Activated CD4-positive, alpha-beta T cell treated with anti-CD3 and anti-CD28 coated beads, Interleukin-2, amount 50 U/mL, for 16 hours (primary cell): ENCODE measurements at regions not wholly inside any gene's neighbourhood (a gene's known extent, or its start where the extent isn't known, plus 50 kb on each side); places are given as distances from the start of the nearest gene placed in this dataset.
"Not testable (repeated sequence)": the region's sequence is repeated elsewhere in the genome, so short reads cannot be mapped to it uniquely, and the experiment has no call there.

ENCODE experiments used
- DNase-seq: peaks from one replicate; pipeline ENCODE4 v3.0.0-alpha.2; 2020

DNA sequence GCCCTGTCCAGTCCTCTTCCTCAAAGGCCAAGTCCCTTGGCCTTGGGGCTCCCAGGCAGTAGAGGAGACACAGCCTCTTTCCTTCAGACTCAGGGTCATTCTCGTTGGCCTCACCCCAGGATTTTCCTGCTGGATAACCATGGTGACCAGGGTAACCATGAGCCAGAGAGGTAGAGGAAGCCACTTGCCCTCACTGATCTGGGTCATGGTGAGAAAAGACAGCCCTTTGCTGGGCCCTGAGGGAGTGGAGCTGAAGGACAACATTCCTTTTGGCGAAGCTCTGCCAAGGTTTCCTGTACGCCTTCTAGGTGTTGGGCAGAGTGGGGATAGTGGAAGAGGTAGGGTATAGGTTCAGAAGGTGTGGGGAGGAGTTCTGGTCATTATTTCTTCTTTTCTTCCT, 53.1 kb upstream of the WNT4 start:
- DNase-seq: no peak

DNA sequence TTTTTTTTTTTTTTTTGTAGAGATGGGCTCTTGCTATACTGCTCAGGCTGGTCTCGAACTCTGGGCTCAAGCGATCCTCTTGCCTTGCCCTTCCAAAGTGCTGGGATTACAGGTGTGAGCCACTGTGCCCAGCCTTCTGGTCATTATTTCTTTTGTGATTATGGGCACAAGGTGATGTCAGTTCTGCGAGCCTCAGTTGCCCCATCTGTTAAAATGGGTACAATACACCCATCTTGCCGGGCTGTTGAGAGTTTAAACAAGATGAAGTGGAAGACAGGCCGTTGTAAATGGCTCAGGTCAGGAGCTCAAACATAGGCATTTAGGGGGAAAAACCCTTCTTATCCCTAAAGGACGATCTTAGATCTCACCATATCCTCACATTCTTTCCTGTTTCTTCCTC, 53.7 kb upstream of the WNT4 start:
- no peak for DNase-seq

DNA sequence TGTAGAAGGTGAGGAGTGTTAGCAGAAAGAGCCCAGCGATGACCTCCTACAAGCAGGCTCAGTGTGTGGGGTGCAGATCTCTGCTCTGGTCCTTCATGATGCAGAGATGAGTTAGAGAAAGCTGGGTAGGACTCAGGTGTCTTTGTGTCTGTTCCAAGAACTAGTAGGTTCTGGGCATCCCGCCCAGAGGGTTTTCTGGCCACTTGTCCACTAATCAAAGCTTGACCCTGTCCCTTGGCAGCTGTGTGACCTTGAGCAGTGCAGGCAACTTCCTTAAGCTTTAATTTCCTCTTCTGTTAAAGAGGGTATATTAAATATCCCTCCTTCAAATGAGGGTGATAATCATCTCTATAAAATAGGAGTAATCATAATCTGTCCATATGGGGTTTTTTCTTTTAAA, 54.7 kb upstream of the WNT4 start:
- no peak for DNase-seq

DNA sequence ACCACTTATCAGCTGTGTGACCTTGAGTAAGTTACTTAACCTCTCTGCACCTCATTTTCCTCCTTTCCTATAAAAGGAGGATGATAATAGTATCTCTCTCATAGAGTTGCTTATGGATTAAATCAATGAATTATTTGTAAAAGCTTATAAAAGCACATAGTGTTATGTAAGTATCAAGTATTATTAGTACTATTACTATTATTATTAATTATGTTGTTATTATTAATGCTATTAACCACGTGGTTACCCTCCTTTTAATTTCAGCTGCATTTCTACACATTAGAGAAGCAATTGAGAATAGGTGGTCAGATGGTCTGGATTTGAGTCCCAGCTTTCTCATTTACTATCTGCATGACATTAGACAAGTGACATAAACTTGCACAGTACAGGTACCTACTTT, 58.1 kb upstream of the WNT4 start:
- DNase-seq: no peak

DNA sequence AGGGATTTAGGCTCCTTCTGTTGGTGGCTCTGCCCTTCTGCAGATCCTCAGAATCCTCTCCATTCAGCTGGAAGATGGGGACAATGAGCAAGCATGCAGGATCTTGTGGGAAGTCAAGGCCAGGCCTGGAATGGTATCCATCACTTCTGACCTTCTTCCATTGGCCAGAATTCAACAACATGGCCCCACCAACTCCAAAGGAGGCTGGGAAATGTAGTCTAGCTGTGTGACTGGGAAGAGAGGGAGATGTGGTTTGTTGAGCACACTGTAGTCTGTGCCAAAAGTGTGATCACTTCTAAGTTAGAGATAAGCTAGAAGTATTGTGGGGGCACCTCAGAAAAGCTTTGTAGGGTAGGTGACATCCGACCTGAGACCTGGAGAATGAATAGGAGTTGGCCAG, 60.4 kb upstream of the WNT4 start:
- no peak for DNase-seq

DNA sequence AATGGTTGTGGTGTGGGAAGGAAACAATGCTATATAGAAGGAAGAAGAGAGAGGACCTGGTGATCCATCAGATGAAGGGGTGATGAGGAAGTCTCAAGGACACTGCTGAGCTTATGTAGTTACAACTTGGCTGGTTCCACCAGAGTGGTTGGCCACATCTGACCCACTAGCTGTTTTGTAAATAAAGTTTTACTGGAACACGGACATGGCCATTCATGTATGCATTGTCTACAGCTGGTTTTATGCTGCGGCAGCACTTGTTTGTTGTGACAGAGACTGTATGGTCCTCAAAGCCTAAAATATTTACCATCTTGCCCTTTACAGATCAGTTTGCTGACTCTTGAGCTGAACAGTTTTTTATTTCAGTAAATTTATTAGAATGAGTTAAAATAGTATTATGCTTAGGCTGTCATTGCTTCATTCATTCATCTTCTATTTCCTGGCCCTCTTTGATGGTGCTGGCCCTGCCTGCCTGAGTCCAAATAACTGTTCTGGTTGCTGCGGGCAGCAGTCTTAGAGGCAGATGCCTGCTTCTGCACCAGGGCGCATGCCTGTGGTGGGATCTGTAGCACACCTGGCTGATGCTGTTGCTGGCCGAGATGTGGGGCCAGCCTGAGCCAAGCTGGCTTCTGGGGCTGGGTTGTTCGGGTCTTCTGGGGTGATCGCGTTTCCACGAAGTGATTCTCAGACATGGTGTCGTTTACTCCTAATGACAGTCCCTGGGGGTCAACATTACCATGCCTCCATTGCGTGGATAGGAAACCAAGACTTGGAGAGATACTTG, 61.4 kb upstream of the WNT4 start:
- DNase-seq: no peak

DNA sequence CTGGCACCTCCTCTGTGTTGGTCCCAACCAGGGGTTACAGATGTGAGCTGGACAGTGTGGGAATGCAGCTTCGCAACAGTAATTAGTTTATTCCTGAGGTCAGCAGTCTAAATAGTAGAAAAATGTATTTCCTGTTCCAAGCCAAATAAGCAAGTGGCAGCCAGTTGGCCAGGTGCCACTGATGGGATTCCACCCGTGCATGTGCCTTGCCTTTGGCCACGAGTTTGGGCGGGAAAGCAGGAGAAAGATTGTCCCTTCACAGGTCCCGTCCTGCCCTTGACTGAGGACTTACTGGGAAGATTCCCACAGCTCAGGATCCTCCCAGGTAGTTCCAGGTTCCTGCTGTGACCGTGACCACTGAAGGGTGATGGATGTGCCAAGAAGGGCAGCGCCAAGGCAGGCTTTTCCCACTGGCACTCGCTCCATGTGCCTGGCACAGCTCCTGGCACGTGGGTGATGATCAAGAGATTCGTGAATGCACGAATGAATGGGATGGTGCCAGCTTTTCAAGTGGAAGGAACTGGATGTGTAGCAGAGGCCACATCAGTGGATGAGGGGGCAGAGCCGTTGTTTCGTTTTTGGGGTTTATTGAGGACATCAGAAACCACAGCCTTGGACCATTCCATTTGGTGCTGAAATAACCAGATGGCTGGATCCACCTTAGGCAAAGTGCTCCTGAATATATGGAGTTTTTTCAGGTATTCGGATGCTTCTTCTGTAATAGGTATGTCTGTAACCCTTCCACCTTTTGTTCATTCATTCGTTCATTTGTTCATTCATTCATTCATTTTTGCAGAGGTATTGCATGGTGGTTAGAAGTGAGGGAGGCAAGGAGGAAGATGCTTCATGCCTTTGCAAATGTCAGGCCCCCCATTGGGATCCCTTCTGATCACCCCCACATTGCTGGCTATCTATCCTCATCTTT, 62.4 kb upstream of the WNT4 start:
- DNase-seq: no peak

DNA sequence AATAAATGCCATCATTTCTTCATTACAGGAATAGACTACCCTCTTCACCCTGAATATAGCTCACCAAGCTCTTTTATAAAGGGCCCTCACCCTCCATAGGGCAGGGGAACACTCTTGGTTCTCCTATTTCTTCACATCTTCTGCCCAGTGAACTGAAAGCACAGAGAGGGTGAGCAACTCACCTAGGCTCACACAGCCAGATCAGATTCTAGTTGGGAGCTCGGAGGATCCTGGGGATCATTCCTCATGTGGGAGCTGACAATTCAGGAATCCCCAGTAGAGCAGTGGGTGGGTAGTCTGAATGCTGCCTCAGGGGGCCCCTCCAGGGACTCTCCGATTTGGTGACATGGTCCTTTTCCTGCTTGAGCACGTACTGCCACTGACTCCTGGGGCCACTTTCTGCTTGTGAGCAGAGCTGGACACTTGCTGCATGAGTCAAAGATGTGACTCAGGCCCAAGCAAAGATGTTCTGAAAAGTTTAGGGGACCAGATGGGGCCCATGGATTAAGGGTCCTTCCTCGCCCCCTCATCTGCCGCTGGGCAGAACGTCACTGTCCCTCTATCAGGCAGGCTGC, 63.7 kb upstream of the WNT4 start:
- DNase-seq: no peak

DNA sequence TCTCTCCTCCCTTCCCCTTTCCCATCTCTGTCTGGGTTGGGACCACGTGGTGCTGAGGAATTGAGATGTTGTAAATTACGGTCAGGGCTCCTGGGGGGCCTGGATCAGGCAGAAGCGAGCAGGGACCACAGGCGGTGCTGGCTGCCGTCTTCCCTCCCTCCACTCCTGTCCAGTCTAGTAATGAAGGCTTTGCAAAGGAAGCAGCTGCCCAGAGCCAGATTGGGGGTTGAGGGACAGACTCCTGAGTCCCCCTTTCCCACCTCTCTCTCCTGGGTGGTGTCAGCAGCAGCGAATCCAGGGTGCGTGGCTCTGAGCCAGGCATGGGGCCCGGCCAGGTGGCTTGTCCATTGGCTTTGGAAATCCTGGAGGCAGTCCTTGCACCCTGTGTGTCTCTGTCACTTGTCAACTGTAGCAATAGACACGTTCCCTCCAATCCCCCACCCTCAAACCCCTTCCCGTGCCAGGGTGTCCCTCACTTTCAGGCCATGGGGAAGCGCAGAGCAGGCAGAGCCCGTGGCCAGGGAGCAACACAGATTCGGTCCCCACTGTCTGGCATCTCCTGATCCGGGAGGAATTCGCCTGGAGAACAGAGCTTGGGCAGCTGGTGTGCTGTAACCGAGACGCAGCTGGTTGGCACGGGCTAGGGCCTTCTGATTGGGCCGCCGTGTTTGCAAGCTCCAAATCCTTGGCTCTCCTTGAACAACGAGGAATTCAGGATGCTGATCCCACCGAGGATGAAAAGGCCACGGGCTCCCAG, 64.8 kb upstream of the WNT4 start:
- no peak for DNase-seq

DNA sequence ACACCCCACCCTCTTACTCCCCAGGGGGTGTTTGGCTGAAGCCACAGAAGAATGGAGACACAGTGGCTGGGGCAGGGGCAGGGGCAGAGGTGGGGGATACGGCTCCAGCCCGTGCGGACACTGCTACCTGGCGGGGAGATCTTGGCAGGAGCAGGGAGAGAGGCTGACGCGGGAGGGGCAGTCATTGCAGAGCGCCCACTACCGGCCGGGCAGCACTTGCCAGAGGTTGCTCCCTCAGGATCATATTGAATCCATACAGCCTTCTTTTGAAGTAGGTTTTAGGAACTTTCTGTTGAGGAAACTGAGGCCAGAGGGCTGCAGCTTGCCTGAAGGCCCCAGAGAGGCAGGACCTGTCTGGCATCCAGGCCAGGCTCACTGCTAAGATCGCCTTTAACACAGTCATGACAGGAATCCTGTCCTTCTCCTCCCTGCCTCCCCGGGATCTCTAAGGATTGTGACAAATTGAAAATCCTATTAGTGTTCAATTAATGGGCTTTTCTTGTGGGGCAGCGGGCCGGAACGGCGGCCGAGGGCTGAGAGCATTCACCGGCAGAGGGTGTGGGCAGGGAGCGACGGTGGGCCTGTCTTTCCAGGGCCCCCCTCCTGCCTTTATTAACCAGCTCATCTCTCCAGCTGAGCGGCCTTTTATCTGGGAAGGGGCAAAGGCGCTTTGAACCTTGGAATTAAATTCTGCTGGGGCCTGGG, 65.5 kb upstream of the WNT4 start:
- no peak for DNase-seq

DNA sequence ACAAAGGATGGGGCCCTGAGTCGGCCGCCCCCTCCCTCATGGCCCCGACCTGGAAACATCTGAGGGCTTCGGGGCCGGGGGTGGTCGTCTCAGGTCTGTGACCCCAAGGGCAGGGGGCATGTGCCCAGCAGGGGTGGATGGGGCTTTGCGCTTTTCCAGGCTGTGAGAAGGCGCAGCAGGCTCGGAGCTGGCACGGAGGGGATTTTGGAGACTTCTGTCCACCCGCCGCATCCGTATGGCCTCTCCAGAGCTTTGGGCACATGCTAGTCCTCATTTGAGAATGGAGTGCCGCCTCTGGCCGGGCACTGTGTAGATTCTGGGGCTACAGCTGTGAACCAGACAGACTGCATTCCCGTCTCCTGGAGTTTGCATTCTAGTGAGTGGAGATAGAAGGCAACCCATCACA, 66.1 kb upstream of the WNT4 start:
- no peak for DNase-seq

DNA sequence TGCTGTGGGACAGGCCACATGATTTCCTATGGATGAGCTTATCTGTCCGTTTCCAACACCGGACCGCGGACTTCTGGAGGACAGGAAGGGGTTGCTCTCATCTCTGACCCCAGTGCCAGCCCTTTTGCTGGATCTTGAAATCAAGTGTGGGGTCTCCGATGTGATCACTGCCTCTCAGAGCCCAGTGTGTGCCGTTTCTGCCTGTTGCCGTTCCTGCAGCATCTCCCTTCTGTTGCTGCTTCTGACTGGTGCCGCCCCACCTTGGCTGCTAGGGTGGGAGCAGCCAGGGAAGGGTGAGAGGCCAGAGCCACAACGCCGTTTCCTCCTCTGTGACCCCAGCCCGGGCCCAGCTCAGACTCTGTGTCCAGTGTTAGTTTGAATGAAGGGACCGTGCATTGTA, 67.3 kb upstream of the WNT4 start:
- no peak for DNase-seq

DNA sequence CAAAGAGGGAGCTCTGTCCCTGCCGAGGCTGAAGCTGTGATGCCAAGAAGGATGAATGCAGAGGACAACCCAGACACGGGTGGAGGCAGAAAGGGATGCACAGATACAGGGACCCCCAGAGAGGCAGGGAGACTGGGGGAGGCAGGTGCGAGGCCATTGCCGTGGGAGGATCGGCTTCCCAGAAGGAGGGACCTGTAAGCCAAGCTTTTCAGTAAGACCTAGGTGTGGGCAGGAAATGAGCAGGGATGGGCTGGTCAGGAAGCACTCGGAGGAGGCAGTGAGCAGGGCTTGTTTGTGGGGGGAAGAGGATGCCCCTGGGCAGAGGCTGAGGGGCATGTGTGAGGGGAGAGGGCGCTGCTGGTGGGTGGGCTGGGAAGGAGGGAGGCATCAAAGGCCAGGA, 67.7 kb upstream of the WNT4 start:
- DNase-seq: no peak

DNA sequence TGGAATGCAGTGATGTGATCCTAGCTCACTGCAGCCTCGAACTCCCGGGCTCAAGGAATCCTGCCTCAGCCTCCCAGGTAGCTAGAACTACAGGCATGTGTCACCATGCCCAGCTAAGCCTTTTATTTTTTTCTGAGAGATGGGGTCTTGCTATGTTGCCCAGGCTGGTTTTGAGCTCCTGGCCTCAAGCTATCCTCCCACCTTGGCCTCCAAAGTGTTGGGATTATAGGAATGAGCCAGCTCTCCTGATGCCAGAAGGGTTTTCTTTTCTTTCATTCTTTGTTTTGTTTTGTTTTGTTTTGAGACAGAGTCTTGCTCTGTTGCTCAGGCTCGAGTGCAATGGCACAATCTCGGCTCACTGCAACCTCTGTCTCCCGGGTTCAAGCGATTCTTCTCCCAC, 68.6 kb upstream of the WNT4 start:
- not testable (repeated sequence) for DNase-seq

DNA sequence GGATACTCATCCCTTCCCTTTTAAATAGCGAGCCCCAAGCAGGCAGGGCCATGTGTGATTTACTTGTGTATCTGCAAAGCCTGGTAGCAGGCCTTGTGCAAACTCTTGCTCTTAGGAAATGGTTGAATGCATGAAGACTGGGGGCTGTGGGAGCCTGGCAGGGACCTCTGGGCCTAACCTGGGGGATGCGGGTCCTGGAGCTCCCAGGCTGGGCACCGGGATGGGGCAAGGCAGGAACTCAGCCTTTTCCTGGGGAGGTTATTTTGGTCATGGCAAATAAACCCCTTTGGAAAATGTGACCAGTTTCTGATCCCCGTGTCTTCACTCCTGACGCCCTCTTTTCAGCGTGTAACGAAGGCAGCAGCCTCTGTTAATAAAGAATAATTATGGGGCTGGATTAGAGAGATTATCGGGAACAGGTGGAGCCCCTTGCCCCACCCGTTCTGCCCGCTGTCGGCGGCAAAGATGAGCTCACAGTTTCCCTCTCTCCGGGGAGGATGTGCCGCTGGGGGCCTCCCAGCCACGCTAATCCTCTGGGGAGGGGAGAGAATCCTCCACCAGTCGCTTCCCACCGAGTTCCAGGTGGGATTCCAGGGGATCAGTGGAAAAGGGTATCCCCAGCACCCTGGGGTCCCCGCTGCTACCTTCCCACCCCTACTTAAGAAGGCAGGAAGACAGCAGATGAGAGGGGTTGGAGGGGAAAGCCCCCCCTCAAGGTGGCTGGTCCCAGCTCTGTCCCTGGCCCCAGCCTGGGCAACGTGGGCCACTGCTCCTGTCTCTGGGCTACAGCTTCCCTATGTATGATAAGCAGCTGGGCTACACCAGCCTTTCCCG, 69.7 kb upstream of the WNT4 start:
- DNase-seq: no peak

DNA sequence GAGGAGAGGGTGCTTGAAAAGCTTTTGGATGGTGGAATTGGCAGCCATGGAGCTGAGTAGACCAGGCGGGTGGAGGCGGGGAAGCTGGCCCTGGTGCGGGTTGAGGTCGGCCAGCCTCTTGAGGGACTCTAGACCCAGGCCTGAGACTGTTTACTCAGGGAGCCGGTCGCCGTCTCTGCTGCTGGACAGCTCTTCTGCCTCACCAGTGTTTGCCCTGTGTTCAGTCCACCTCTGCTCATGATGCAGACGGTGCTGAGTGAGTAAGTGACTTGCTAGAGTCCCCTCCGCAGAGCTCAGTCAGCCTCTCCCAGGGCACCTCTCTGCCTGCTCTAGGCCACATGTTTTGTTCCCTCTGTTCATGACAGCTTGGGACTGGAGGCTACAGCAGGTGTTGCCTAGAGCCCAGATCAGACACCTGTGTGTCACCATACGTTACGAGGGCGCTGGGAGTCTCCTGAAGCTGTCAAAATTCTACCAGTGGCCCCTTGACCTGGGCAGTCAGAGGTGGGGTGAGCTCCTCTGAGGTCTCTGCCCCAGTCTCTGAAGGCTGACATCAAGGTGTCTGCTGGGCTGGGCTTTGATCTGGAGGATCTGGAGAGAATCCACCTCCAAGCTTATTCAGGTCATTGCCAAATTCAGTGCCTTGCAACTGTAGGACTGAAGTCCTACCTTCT, 73.5 kb upstream of the WNT4 start:
- DNase-seq: no peak

DNA sequence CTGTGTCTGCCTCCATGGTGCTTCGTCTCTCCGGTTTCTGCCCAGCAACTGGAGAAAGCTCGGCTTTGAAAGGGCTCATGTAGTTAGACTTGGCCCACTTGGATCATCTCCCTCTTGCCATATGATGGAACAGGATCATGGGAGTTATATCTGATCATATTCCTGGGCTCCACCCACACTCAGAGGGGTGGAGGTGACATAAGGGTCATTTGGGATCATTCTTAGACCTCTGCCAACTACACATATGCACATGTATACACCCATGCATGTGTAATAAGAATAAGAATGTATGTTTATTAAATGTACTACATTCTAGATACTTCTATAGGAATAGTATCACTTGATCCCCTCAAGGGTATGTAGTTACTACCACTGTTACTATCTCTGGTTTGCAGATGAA, 74.1 kb upstream of the WNT4 start:
- DNase-seq: no peak

DNA sequence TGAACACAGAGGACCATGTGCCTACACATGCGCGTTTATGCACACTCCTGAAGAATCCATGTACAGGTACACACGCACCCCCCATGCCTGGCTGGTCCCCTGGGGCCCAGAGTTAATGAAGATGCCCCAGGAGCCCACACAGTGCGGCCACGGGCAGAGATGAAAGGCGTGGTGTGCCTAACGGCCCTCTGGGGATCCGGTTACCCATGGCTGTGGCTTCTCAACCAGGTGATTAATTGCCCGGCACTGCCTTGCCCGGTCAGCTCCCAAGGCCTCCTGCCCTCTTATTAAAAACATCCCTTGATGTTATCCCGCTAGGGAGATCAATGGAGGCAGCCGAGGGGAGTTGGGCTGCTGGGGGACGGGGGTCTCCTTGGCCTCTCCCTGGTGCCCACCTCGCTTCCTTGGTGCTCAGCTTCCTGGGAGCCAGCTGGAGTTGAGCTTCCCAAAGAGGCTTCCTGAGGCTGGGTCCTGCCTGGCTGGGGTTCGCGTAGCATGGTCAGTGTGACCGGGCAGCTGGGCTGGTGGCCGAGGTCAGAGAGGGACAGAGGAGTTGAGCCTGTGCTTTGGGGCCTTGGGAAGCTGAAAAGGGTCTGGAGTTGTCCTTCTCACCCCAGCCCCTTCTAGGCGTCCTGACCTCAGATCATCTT, 75.0 kb upstream of the WNT4 start:
- DNase-seq: no peak

DNA sequence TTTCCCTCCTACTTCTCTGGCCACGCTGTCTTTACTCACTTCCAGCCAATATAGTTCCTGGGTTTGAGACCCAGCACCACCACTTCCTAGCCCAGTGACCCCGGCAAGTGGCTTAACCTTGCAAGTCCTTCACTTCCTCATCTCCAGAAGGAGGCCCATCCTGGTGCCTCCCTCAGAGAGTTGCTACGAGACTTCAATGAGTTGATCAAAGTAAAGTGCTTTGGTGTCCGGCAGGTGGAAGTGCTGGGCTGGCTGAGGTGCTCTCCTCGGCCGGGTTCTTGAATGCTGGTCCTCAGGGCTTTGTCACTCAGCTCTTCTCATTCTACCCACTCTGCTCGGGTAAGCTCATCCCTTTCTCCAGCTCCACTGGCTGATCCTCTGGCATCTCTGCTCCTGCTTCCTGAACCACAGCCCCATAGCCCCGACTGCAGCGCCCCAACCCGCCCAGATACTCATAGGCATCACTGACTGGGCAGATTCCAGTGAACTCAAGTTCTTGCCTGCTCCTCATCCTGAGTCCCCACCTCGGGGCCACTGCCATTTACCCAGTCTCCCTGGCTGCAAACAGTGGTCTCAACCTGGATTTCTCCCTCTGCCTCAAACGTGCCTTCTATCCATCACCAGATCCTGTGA, 75.8 kb upstream of the WNT4 start:
- no peak for DNase-seq

DNA sequence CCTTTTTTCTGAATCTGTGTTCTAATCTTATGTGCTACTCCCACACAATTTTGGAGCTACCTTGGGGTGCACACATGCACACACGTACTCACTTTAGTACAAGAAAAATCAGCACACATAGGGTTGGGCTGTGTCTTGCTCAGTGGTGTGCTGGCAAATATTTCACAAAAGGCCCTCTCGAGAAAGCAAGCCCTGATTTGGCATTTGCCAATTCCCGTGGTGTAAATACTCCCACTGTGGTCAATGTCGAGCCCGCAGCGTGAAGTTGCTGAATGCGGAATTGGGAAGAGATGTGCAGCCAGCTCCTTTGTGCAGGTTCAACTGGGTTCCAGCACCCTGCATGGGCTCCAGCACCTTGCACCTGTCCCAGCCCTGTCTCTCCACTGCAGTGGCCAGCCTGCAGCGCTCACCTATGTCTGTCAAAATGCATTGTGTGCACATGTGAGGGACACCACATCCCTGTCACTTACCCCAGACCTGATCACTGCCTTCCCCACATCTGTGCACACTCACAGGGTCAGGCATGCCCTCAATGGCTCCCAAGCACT, 78.4 kb upstream of the WNT4 start:
- no peak for DNase-seq
